AG04450 (cell line): ENCODE measurements at regions not wholly inside any gene's neighbourhood (a gene's known extent, or its start where the extent isn't known, plus 50 kb on each side); places are given as distances from the start of the nearest gene placed in this dataset.

Source experiments
- CTCF ChIA-PET: fragments of 300-600, 350-600 bp; formaldehyde crosslinking; extraction: SDS; loops from one replicate; lab custom pipeline; 2022; ENCODE audit warnings: antibody characterized with exemption, inconsistent platforms; lab: Charles Lee
- POLR2A ChIA-PET: fragments of 350-600 bp; formaldehyde crosslinking; extraction: SDS; loops from one replicate; lab custom pipeline; 2021; ENCODE audit warnings: antibody characterized with exemption, inconsistent platforms; lab: Yijun Ruan, JAX
- DNase-seq: peaks from one replicate; pipeline ENCODE4 v3.0.0-alpha.2; 2011; ENCODE audit warnings: low read depth, low spot score
- H3K27ac ChIP-seq: one replicate; pipeline ENCODE4 v1.5.1; 2012; ENCODE audit warnings: low read depth, low read length, control low read depth
- H3K27me3 ChIP-seq: one replicate; pipeline ENCODE4 v1.6.0; 2012; ENCODE audit warnings: low read length; ENCODE audit not compliant: control insufficient read depth, insufficient read depth
- H3K4me3 ChIP-seq: 2 replicates; pipeline ENCODE4 v1.5.1; 2011; ENCODE audit warnings: mild to moderate bottlenecking, low read depth, low read length, control low read depth
- H3K9me3 ChIP-seq: 2 replicates; pipeline ENCODE4 v1.5.1; 2012; ENCODE audit warnings: low read length; ENCODE audit not compliant: control insufficient read depth, insufficient read depth
- CTCF ChIP-seq: IDR thresholded peaks from 2 replicates; pipeline ENCODE4 v1.5.1; 2011; ENCODE audit warnings: low read depth, low read length, control low read depth, inconsistent platforms

GRCh38 chr2:30074023-30074422, 72.8 kb upstream of the YPEL5 start:
- H3K9me3 ChIP-seq = no peaks in the 10 kb centered on the region
- H3K27ac ChIP-seq = no peak overlapping the region
- TF ChIP-seq CTCF = no peak
- peaks cover 8% of the 10 kb centered on the region for H3K27me3 ChIP-seq
- no peak overlapping the region for H3K4me3 ChIP-seq
- ChIA-PET CTCF (interaction anchor here (0.7 to 1.4 kb wide), 5 partner anchors 8 to 151 kb away, joined by 3 to 6 read pairs (median 4); no protein-coding TSS in a partner anchor), POLR2A (no interaction called here)
- no peak for DNase-seq

GRCh38 chr2:30078521-30078920, 68.3 kb upstream of the YPEL5 start:
- Histone ChIP-seq H3K4me3 (no peak overlapping the region), H3K27me3 (peaks cover 2% of the 10 kb centered on the region), H3K27ac (no peak overlapping the region), H3K9me3 (no peaks in the 10 kb centered on the region)
- ChIA-PET CTCF (no interaction called here), POLR2A (no interaction called here)
- no peak for DNase-seq
- no peak for TF ChIP-seq CTCF

DNA sequence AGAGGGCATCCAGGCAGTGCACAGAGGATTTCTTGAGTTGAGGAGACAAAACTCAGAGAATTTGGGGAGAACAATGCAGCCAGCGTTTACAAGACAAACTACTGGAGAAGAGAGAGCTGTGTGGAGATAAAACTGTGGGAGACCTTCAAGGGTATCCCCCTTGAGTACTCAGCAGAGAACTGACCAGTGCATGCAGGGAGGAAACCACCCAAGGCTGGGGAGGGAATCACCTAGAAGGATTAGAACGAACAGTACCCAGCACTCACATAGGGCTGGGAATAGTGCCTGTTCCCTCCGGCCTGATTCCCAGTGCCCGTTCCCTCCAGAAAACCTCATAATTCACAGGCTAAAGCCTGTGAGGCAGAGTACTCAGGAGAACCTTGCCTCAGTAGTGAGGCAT, 61.9 kb upstream of the YPEL5 start:
- peaks cover 28% of the 10 kb centered on the region for H3K27me3 ChIP-seq
- CTCF ChIA-PET = no interaction called here
- H3K4me3 ChIP-seq = no peak overlapping the region
- TF ChIP-seq CTCF = no peak
- no peaks in the 10 kb centered on the region for H3K9me3 ChIP-seq
- no peak overlapping the region for H3K27ac ChIP-seq
- no peak for DNase-seq
- POLR2A ChIA-PET = no interaction called here

DNA sequence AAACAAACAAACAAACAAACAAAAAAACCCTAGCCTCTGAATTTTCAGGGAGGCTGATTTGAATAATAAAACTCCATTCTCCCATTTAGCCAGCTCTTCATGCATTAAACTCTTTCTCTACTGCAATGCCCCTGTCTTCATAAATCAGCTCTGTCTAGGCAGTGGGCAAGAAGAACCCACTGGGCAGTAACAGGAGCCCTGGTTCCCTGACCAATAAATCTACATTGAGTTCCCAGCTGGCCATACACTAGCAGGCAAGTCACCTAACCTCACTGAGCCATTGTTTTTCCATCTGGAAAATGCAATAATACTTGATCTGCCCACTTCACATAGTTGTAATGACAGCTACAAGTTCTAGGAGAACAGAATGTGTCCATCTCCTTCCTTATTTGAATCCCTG, 57.6 kb upstream of the YPEL5 start:
- Histone ChIP-seq H3K27me3 (peaks cover 30% of the 10 kb centered on the region), H3K4me3 (no peak overlapping the region), H3K27ac (no peak overlapping the region), H3K9me3 (no peaks in the 10 kb centered on the region)
- no peak for DNase-seq
- TF ChIP-seq CTCF = no peak
- ChIA-PET CTCF (interaction anchor here (0.6 to 5.5 kb wide), 6 partner anchors 11 to 623 kb away, joined by 3 to 34 read pairs (median 4); no protein-coding TSS in a partner anchor), POLR2A (no interaction called here)

DNA sequence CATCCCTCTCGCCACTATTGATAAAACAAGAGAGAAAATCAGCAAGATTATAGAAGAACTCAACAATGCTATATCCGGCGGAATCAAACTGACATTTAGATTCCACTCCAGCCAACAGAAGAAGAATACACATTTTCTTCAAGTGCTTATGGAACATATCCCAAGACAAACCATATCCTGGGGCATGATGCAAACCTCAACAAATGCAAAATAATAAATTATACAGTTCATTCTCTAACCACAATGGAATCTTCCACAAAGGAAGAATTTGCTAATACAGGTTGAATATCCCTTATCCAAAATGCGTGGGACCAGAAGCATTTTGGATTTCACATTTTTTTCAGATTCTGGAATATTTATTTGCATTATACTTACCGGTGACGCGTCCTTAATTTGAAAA, 51.4 kb upstream of the YPEL5 start:
- POLR2A ChIA-PET = interaction anchor here (0.6 kb wide), 1 partner anchor 903 kb away, joined by 5 read pairs; no protein-coding TSS in a partner anchor

More for the DNA sequence above, 51.4 kb upstream of the YPEL5 start:
- H3K27ac ChIP-seq = no peak overlapping the region
- peaks cover 6% of the 10 kb centered on the region for H3K27me3 ChIP-seq
- no peak overlapping the region for H3K4me3 ChIP-seq
- CTCF ChIA-PET = interaction anchor here (1.0 to 2.1 kb wide), 3 partner anchors 18 to 173 kb away, joined by 3 to 8 read pairs (median 4); no protein-coding TSS in a partner anchor
- H3K9me3 ChIP-seq = no peaks in the 10 kb centered on the region
- DNase-seq = no peak
- TF ChIP-seq CTCF = no peak
